HEK293T (cell line): ENCODE measurements at regions not wholly inside any gene's neighbourhood (a gene's known extent, or its start where the extent isn't known, plus 50 kb on each side); places are given as distances from the start of the nearest gene placed in this dataset.

ENCODE experiments used
- CTCF ChIA-PET: fragments of 350-600 bp; formaldehyde crosslinking; extraction: SDS; loops from one replicate; lab custom pipeline; 2021; ENCODE audit warnings: antibody characterized with exemption, inconsistent platforms; lab: Yijun Ruan, JAX
- POLR2A ChIA-PET: fragments of 350-600 bp; formaldehyde crosslinking; extraction: SDS; loops from one replicate; lab custom pipeline; 2020; ENCODE audit warnings: antibody characterized with exemption, inconsistent platforms; lab: Yijun Ruan, JAX
- DNase-seq: peaks from one replicate; pipeline ENCODE4 v3.0.0; 2012; ENCODE audit warnings: mixed read lengths; ENCODE audit errors: extremely low spot score
- ARNT ChIP-seq: fragments of 450-650 bp; IDR thresholded peaks from 2 replicates; pipeline ENCODE4 v1.6.1; 2017; ENCODE audit warnings: mild to moderate bottlenecking
- BHLHE40 ChIP-seq: fragments of 450-650 bp; IDR thresholded peaks from 2 replicates; pipeline ENCODE4 v1.6.1; 2016; ENCODE audit warnings: mild to moderate bottlenecking, moderate library complexity, borderline replicate concordance
- CTBP1 ChIP-seq: fragments of 450-650 bp; IDR thresholded peaks from 2 replicates; pipeline ENCODE4 v1.6.1; 2016; ENCODE audit warnings: borderline replicate concordance
- ELF4 ChIP-seq: fragments of 450-650 bp; IDR thresholded peaks from 2 replicates; pipeline ENCODE4 v1.6.1; 2017; ENCODE audit warnings: antibody characterized with exemption
- FOXA1 ChIP-seq: fragments of 450-650 bp; IDR thresholded peaks from 2 replicates; pipeline ENCODE4 v1.6.1; 2016; ENCODE audit warnings: mild to moderate bottlenecking
- FOXK2 ChIP-seq: fragments of 450-650 bp; IDR thresholded peaks from 2 replicates; pipeline ENCODE4 v1.6.1; 2016; ENCODE audit warnings: mild to moderate bottlenecking
- FOXM1 ChIP-seq: fragments of 450-650 bp; IDR thresholded peaks from 2 replicates; pipeline ENCODE4 v1.6.1; 2017; ENCODE audit warnings: mild to moderate bottlenecking, borderline replicate concordance
- HDGF ChIP-seq: fragments of 450-650 bp; IDR thresholded peaks from 2 replicates; pipeline ENCODE4 v1.6.1; 2017; ENCODE audit warnings: antibody characterized with exemption, borderline replicate concordance
- L3MBTL2 ChIP-seq: fragments of 450-650 bp; conservative IDR thresholded peaks from 2 replicates; pipeline ENCODE4 v1.6.1; 2016; ENCODE audit warnings: mild to moderate bottlenecking
- LEF1 ChIP-seq: fragments of 450-650 bp; IDR thresholded peaks from 2 replicates; pipeline ENCODE4 v1.6.1; 2017; ENCODE audit warnings: mild to moderate bottlenecking, borderline replicate concordance
- NFRKB ChIP-seq: fragments of 450-650 bp; IDR thresholded peaks from 2 replicates; pipeline ENCODE4 v1.6.1; 2016; ENCODE audit warnings: mild to moderate bottlenecking, moderate library complexity
- PKNOX1 ChIP-seq: fragments of 450-650 bp; IDR thresholded peaks from 2 replicates; pipeline ENCODE4 v1.6.1; 2016
- SP1 ChIP-seq: fragments of 450-650 bp; IDR thresholded peaks from 2 replicates; pipeline ENCODE4 v1.6.1; 2017
- SUZ12 ChIP-seq: fragments of 450-650 bp; IDR thresholded peaks from 2 replicates; pipeline ENCODE4 v1.6.1; 2016; ENCODE audit warnings: mild to moderate bottlenecking
- TARDBP ChIP-seq: fragments of 450-650 bp; IDR thresholded peaks from 2 replicates; pipeline ENCODE4 v1.6.1; 2016
- ZNF384 ChIP-seq: fragments of 450-650 bp; IDR thresholded peaks from 2 replicates; pipeline ENCODE4 v1.6.1; 2016

GRCh38 chr14:95417492-95417891 is 97.8 kb upstream of the CLMN start:
- no peak for DNase-seq
- ChIA-PET CTCF (interaction anchor here (0.6 to 0.8 kb wide), 2 partner anchors 8 to 9 kb away, joined by 4 read pairs; no protein-coding TSS in a partner anchor), POLR2A (no interaction called here)
- no peak for TF ChIP-seq CTBP1
- TF ChIP-seq FOXA1, result no peak

GRCh38 chr14:95415993-95416392 is 96.3 kb upstream of the CLMN start:
- TF ChIP-seq L3MBTL2 (no peak), FOXK2 (no peak), PKNOX1 (no peak), LEF1 (no peak), ZNF384 (no peak), CTBP1 (no peak), TARDBP (no peak), SUZ12 (no peak)
- no peak for DNase-seq
- ChIA-PET CTCF (no interaction called here), POLR2A (no interaction called here)

- DNase-seq, result no peak
- POLR2A ChIA-PET, result no interaction called here
- TF ChIP-seq TARDBP (no peak), CTBP1 (no peak), L3MBTL2 (no peak), LEF1 (no peak), FOXM1 (no peak), ELF4 (no peak), ARNT (no peak), PKNOX1 (no peak), FOXA1 (no peak), ZNF384 (no peak), FOXK2 (no peak), SUZ12 (no peak), SP1 (no peak), HDGF (no peak), NFRKB (no peak), BHLHE40 (no peak)
- CTCF ChIA-PET, result interaction anchor here (0.6 to 1.2 kb wide), 2 partner anchors 13 to 14 kb away, joined by 3 read pairs; no protein-coding TSS in a partner anchor
Measured at GRCh38 chr14:95413289-95414215, 93.8 kb upstream of the CLMN start.

GRCh38 chr14:95410838-95411237 is 91.1 kb upstream of the CLMN start:
- TF ChIP-seq HDGF, result no peak
- TF ChIP-seq TARDBP, result no peak
- no peak for TF ChIP-seq L3MBTL2
- no peak for TF ChIP-seq SP1
- no peak for TF ChIP-seq ZNF384
- TF ChIP-seq NFRKB, result no peak
- no peak for TF ChIP-seq FOXA1
- no peak for TF ChIP-seq BHLHE40
- TF ChIP-seq PKNOX1, result no peak
- TF ChIP-seq CTBP1, result no peak
- no peak for TF ChIP-seq ARNT
- TF ChIP-seq FOXK2, result no peak
- TF ChIP-seq FOXM1, result no peak
- TF ChIP-seq LEF1, result no peak
- no peak for TF ChIP-seq ELF4
- TF ChIP-seq SUZ12, result no peak
- no peak for DNase-seq
- POLR2A ChIA-PET, result no interaction called here
- CTCF ChIA-PET, result no interaction called here

GRCh38 chr14:95409477-95410272 is 90.0 kb upstream of the CLMN start:
- ChIA-PET CTCF (interaction anchor here (0.9 kb wide), 1 partner anchor 48 kb away, joined by 6 read pairs; no protein-coding TSS in a partner anchor), POLR2A (no interaction called here)
- TF ChIP-seq L3MBTL2, result no peak
- no peak for TF ChIP-seq SP1
- TF ChIP-seq CTBP1, result no peak
- no peak for TF ChIP-seq LEF1
- no peak for TF ChIP-seq ARNT
- no peak for TF ChIP-seq ELF4
- TF ChIP-seq SUZ12, result no peak
- no peak for TF ChIP-seq FOXA1
- TF ChIP-seq NFRKB, result no peak
- TF ChIP-seq TARDBP, result no peak
- no peak for TF ChIP-seq ZNF384
- DNase-seq, result no peak
